ENCODE measurements at regions not wholly inside any gene's neighbourhood (a gene's known extent, or its start where the extent isn't known, plus 50 kb on each side); places are given as distances from the start of the nearest gene placed in this dataset.

GRCh38 chr4:100641336-100641735, 123.5 kb upstream of the EMCN start:
- no peaks in the 10 kb centered on the region for H3K4me1 ChIP-seq
- H3K9me3 ChIP-seq: no peaks in the 10 kb centered on the region
- H3K4me3 ChIP-seq: no peak overlapping the region
- no peaks in the 10 kb centered on the region for H3K27me3 ChIP-seq
- DNase-seq: no peak
- no peak overlapping the region for H3K27ac ChIP-seq
- TF ChIP-seq CTCF (IDR thresholded peaks at IDR 0.05) (no peak), POLR2A (IDR thresholded peaks at IDR 0.05) (no peak)
- H3K36me3 ChIP-seq: no peaks in the 10 kb centered on the region
- intact Hi-C loops (cut with DNase I): no loop called here

DNA sequence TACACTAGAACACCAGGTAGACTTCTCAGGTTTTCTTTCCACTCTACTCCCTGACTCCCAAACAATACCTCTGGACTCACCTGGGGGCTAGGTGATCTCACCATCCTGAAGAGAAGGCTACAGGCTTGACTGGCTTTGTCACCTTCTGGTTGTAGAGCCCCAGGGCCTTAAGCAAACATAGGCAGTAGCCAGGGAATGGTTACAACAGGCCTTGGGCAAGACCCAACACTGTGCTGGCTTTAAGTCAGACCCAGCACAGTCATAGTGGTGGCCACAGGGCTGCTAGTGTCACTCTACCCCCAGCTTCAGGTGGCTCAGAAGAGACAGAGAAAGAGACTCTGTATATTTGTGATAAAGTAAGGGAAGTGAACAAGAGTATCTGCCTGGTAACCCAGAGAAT, 118.1 kb upstream of the EMCN start:
- TF ChIP-seq CTCF (IDR thresholded peaks at IDR 0.05) (no peak), POLR2A (IDR thresholded peaks at IDR 0.05) (no peak)
- H3K27ac ChIP-seq: no peak overlapping the region

DNA sequence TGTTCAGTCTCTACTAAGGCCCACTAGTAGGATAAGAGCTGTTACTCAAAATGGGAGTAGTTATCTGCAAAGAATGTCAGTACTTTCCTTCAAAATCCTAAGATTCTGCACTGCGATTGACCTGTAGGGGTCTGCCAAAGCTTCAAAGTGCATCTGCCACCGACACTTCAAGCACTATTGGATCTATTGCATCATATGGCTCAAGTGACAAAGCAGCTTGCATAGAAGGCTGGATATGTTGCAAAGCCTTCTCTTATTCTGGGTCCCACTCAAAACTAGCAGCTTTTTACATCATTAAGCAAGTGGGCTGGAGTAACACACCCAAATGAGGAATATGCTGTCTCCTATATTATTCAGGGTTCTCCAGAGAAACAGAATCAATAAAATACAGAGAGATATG, 115.4 kb upstream of the EMCN start:
- DNase-seq: no peak
- Histone ChIP-seq H3K9me3 (no peaks in the 10 kb centered on the region), H3K4me3 (no peak overlapping the region), H3K4me1 (no peaks in the 10 kb centered on the region), H3K36me3 (no peaks in the 10 kb centered on the region), H3K27me3 (no peaks in the 10 kb centered on the region), H3K27ac (no peak overlapping the region)
- TF ChIP-seq POLR2A (IDR thresholded peaks at IDR 0.05) (no peak), CTCF (IDR thresholded peaks at IDR 0.05) (no peak)
- WGBS, 2 donors: 83 to 86% methylated on average over 1 to 2 of the region's 2 CpGs
- intact Hi-C loops (cut with DNase I): no loop called here

More for the DNA sequence above, 118.1 kb upstream of the EMCN start:
- H3K4me3 ChIP-seq: no peak overlapping the region
- no peaks in the 10 kb centered on the region for H3K27me3 ChIP-seq
- intact Hi-C loops (cut with DNase I): no loop called here
- no peaks in the 10 kb centered on the region for H3K36me3 ChIP-seq
- no peaks in the 10 kb centered on the region for H3K4me1 ChIP-seq
- DNase-seq: no peak
- H3K9me3 ChIP-seq: no peaks in the 10 kb centered on the region

GRCh38 chr4:100632163-100632562, 114.3 kb upstream of the EMCN start:
- Histone ChIP-seq H3K27ac (no peak overlapping the region), H3K4me3 (no peak overlapping the region), H3K27me3 (no peaks in the 10 kb centered on the region), H3K4me1 (no peaks in the 10 kb centered on the region), H3K36me3 (no peaks in the 10 kb centered on the region), H3K9me3 (no peaks in the 10 kb centered on the region)
- TF ChIP-seq CTCF (IDR thresholded peaks at IDR 0.05) (no peak), POLR2A (IDR thresholded peaks at IDR 0.05) (no peak)
- DNase-seq: no peak
- intact Hi-C loops (cut with DNase I): no loop called here
- 43 to 57% methylated on average over 2 of the region's 2 CpGs for WGBS, 2 donors

DNA sequence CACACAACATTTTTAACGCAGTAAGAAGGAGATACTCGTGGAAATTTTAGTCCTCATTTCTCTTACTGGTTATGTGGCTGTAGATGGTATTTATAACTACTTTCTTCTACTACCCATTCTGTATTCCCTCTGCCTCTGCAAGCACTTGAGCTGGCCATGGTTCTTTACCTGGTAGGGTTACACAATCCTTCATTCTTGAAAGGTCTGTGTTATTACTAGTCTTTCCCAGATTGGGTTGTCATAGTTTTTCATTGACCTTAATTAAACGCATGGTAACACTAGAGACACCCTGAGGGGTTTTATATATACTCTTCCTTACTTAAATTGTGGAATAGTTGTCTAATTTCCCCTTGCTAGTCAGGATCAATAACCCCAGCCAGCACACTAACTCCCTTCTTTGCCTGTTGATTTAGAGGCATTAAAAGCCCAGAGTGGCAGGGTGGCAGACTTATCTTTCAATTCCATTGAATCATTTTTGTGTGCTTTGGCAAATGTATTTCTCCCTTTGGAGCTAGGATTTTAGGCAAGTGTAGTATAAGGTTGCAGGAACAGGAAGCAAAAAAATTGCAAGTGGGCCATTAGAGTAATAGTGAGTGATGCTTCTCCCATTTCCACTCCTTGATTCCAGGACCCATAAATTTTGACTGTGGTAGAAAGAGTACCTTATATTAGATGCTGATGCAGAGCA, 113.6 kb upstream of the EMCN start:
- 72 to 78% methylated on average over 3 of the region's 3 CpGs for WGBS, 2 donors
- H3K9me3 ChIP-seq: peaks cover 0 to 5% (median 0%) of the 10 kb centered on the region in 3 donors
- no peak for TF ChIP-seq CTCF (IDR thresholded peaks at IDR 0.05)
- TF ChIP-seq POLR2A (IDR thresholded peaks at IDR 0.05): no peak
- H3K4me1 ChIP-seq: no peaks in the 10 kb centered on the region
- no peaks in the 10 kb centered on the region for H3K27me3 ChIP-seq
- H3K4me3 ChIP-seq: no peak overlapping the region
- H3K36me3 ChIP-seq: no peaks in the 10 kb centered on the region
- H3K27ac ChIP-seq: no peak overlapping the region
- intact Hi-C loops (cut with DNase I): no loop called here
- no peak for DNase-seq
